NCI-H226 (cell line): ENCODE measurements at regions not wholly inside any gene's neighbourhood (a gene's known extent, or its start where the extent isn't known, plus 50 kb on each side); places are given as distances from the start of the nearest gene placed in this dataset.

ENCODE experiments used
- DNase-seq: peaks from one replicate; pipeline ENCODE4 v3.0.0-alpha.2; 2015

- no peak for DNase-seq
Measured at GRCh38 chrX:103158317-103158621, 56.6 kb upstream of the BEX4 start.

GRCh38 chrX:103157496-103158316 lies 57.2 kb upstream of the BEX4 start:
- DNase-seq: peak; percentile 21

DNA sequence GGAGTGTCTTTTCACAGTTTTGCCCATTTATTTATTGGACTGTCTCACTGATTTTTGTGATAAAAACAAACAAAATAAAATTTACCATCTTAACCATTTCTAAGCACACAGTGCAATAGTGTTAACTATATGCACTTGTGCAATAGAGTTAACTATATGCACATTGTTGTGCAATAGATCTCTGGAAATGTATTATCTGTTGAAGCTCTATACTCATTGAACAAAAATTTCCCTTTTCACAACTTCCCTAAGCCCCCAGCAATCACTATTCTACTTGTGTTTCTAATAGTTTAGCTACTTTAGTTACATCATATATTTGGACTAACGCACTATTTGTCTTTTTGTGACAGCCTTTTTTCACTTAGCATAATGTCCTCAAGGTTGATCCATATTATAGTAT lies 59.7 kb upstream of the BEX4 start:
- DNase-seq: no peak

GRCh38 chrX:103153661-103154060 lies 60.7 kb upstream of the NXF3 start:
- no peak for DNase-seq

DNA sequence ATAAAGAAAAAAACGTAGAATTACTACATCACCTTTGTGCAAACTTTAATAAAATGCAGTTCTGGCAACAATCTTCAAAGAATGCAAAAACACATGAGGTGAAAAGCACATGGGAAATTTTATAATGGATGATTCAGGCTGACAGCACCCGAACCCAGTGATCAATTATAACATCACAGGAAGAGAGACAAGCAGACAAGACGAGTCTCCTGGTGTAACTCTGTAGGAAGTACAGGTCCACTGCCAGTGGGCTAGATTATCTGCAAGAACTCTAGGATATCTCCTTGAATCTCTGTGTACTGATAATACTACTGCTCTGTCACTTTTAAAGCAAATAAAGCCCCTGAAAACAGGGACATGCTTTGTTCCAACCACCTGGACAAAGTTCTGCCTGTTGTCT lies 58.9 kb upstream of the NXF3 start:
- DNase-seq: no peak

DNA sequence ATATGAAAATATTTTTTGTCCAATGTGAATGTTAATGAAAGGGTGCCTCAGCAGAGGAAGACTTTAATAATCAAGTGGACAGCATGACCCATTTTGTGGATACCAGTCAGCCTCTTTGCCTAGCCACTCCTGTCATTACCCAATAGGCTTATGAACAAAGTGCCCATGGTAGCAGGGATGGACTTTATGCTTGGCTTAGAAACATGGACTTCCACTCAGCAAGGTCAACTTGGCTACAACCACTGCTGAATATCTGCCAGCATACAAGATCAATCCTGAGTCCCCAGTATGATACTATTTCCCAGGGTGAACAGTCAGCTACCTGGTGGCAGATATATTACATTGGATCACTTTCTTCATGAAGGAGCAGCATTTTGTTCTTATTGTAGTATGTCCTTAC lies 56.7 kb upstream of the NXF3 start:
- no peak for DNase-seq

GRCh38 chrX:103148075-103148474 lies 55.1 kb upstream of the NXF3 start:
- no peak for DNase-seq
